Common myeloid progenitor, CD34-positive (primary cell): ENCODE measurements at regions not wholly inside any gene's neighbourhood (a gene's known extent, or its start where the extent isn't known, plus 50 kb on each side); places are given as distances from the start of the nearest gene placed in this dataset.

Source experiments
- CTCF ChIA-PET: fragments of 350-600 bp; sonication (Branson Sonifier 250); formaldehyde crosslinking; loops from one replicate; lab custom pipeline; 2021; ENCODE audit warnings: antibody characterized with exemption; lab: Charles Lee
- POLR2A ChIA-PET: fragments of 350-600 bp; sonication (Branson Sonifier 250); formaldehyde crosslinking; loops from one replicate; lab custom pipeline; 2021; ENCODE audit warnings: antibody characterized with exemption; lab: Charles Lee
- DNase-seq, 3 donors: peaks; one replicate each; pipeline versions ENCODE4 v3.0.0 to v3.0.0-alpha.2; 2013
- H3K27ac ChIP-seq, 2 experiments: 1 replicate in 1 of 2; 2 replicates in 1 of 2; pipeline ENCODE4 v1.7.0; 2013; ENCODE audit warnings: inconsistent platforms in 2 of 2, low read length in 2 of 2, mild to moderate bottlenecking in 2 of 2, low read depth in 1 of 2, moderate library complexity in 1 of 2; ENCODE audit not compliant: severe bottlenecking in 2 of 2, insufficient read depth in 1 of 2, poor library complexity in 1 of 2
- H3K27me3 ChIP-seq, 5 experiments: replicated peaks in 2 of 5; 1 replicate in 3 of 5; 2 replicates in 2 of 5; pipeline versions ENCODE4 v1.6.1 to v1.7.0; 2013; ENCODE audit warnings: low read length in 4 of 5, mild to moderate bottlenecking in 2 of 5, moderate library complexity in 2 of 5, inconsistent platforms in 1 of 5; ENCODE audit not compliant: insufficient read depth in 5 of 5, control insufficient read depth in 4 of 5
- H3K36me3 ChIP-seq, 4 experiments: 1 replicate in 2 of 4; 2 replicates in 2 of 4; pipeline versions ENCODE4 v1.6.1 to v1.7.0; 2013; ENCODE audit warnings: low read length in 3 of 4, control low read depth in 1 of 4, mild to moderate bottlenecking in 1 of 4; ENCODE audit not compliant: control insufficient read depth in 4 of 4, insufficient read depth in 4 of 4
- H3K4me1 ChIP-seq, 4 experiments: 1 replicate in 3 of 4; 2 replicates in 1 of 4; pipeline versions ENCODE4 v1.6.1 to v1.7.1; 2013; ENCODE audit warnings: low read length in 3 of 4, mild to moderate bottlenecking in 3 of 4, control low read depth in 1 of 4, inconsistent platforms in 1 of 4, moderate library complexity in 1 of 4; ENCODE audit not compliant: control insufficient read depth in 4 of 4, insufficient read depth in 4 of 4; ENCODE audit errors: control extremely low read depth in 1 of 4
- H3K4me3 ChIP-seq, 7 experiments: 1 replicate in 4 of 7; 2 replicates in 3 of 7; pipeline versions ENCODE4 v1.5.1 to v1.7.0; 2013; ENCODE audit warnings: mild to moderate bottlenecking in 7 of 7, low read length in 6 of 7, moderate library complexity in 6 of 7, inconsistent platforms in 2 of 7, low read depth in 2 of 7, control low read depth in 1 of 7; ENCODE audit not compliant: insufficient read depth in 4 of 7, control insufficient read depth in 1 of 7; ENCODE audit errors: extremely low read depth in 1 of 7
- H3K9me3 ChIP-seq, 5 experiments: 1 replicate in 4 of 5; 2 replicates in 1 of 5; pipeline versions ENCODE4 v1.6.1 to v1.7.1; 2013; ENCODE audit warnings: low read length in 4 of 5, mild to moderate bottlenecking in 2 of 5, inconsistent platforms in 1 of 5, low read depth in 1 of 5, moderate library complexity in 1 of 5; ENCODE audit not compliant: control insufficient read depth in 4 of 5, insufficient read depth in 2 of 5; ENCODE audit errors: control extremely low read depth in 1 of 5
- WGBS: methylation state at CpG from one replicate; pipeline ENCODE4 v1.1.5; 2013; ENCODE audit not compliant: insufficient coverage; 5-methylcytosine and 5-hydroxymethylcytosine counted together

- POLR2A ChIA-PET = no interaction called here
- H3K27ac ChIP-seq = no peak overlapping the region
- H3K9me3 ChIP-seq = no peaks in the 10 kb centered on the region
- no peak for DNase-seq
- H3K4me1 ChIP-seq = no peaks in the 10 kb centered on the region
- H3K36me3 ChIP-seq = no peaks in the 10 kb centered on the region
- no peak overlapping the region for H3K4me3 ChIP-seq
- H3K27me3 ChIP-seq = no peaks in the 10 kb centered on the region
- CTCF ChIA-PET = no interaction called here
Observed at GRCh38 chr12:90262251-90262650, 553.6 kb upstream of the ATP2B1 start.

GRCh38 chr12:90261283-90261682 lies 552.6 kb upstream of the ATP2B1 start:
- DNase-seq = no peak
- POLR2A ChIA-PET = no interaction called here
- Histone ChIP-seq H3K36me3 (no peaks in the 10 kb centered on the region), H3K9me3 (no peaks in the 10 kb centered on the region), H3K27me3 (no peaks in the 10 kb centered on the region), H3K4me1 (no peaks in the 10 kb centered on the region), H3K27ac (no peak overlapping the region), H3K4me3 (no peak overlapping the region)
- CTCF ChIA-PET = no interaction called here

- WGBS = 100% methylated on average over 1 of the region's 1 CpG
- ChIA-PET CTCF (no interaction called here), POLR2A (no interaction called here)
- Histone ChIP-seq H3K27me3 (no peaks in the 10 kb centered on the region), H3K36me3 (no peaks in the 10 kb centered on the region), H3K4me3 (no peak overlapping the region), H3K27ac (no peak overlapping the region), H3K4me1 (peaks cover 0 to 3% (median 0%) of the 10 kb centered on the region in 4 experiments), H3K9me3 (no peaks in the 10 kb centered on the region)
- no peak for DNase-seq
Observed at GRCh38 chr12:90260136-90260535, 551.5 kb upstream of the ATP2B1 start.

GRCh38 chr12:90257927-90258624 lies 549.4 kb upstream of the ATP2B1 start:
- no peak overlapping the region for H3K4me3 ChIP-seq
- ChIA-PET CTCF (interaction anchor here (1.2 to 1.5 kb wide), 2 partner anchors 76 to 248 kb away, joined by 3 to 4 read pairs; no protein-coding TSS in a partner anchor), POLR2A (no interaction called here)
- H3K4me1 ChIP-seq = peaks cover 13 to 23% (median 17%) of the 10 kb centered on the region in 4 experiments
- no peaks in the 10 kb centered on the region for H3K9me3 ChIP-seq
- no peaks in the 10 kb centered on the region for H3K27me3 ChIP-seq
- DNase-seq = no peak
- H3K27ac ChIP-seq = no peak overlapping the region
- 100% methylated on average over 1 of the region's 4 CpGs for WGBS
- H3K36me3 ChIP-seq = no peaks in the 10 kb centered on the region

GRCh38 chr12:90254796-90255195 lies 546.2 kb upstream of the ATP2B1 start:
- peaks cover 28 to 53% (median 37%) of the 10 kb centered on the region in 4 experiments for H3K4me1 ChIP-seq
- no peak overlapping the region for H3K27ac ChIP-seq
- ChIA-PET CTCF (interaction anchor here (1.1 kb wide), 2 partner anchors 154 to 712 kb away, joined by 3 to 4 read pairs; no protein-coding TSS in a partner anchor), POLR2A (no interaction called here)
- H3K9me3 ChIP-seq = no peaks in the 10 kb centered on the region
- H3K27me3 ChIP-seq = no peaks in the 10 kb centered on the region
- no peaks in the 10 kb centered on the region for H3K36me3 ChIP-seq
- DNase-seq = peak in 1 of 3 donors; percentile 30
- no peak overlapping the region for H3K4me3 ChIP-seq

- peak overlapping the region in 1 of 7 experiments; percentile 46 for H3K4me3 ChIP-seq
- peak; percentile 96 to 99 (median 99) for DNase-seq
- CTCF ChIA-PET = interaction anchor here (0.6 to 1.6 kb wide), 11 partner anchors 10 to 727 kb away, joined by 3 to 5 read pairs (median 3); no protein-coding TSS in a partner anchor
- peak overlapping the region; percentile 58 to 69 for H3K27ac ChIP-seq
- POLR2A ChIA-PET = no interaction called here
- 0% methylated on average over 6 of the region's 8 CpGs for whole genome bisulfite sequencing
- H3K9me3 ChIP-seq = no peaks in the 10 kb centered on the region
- H3K27me3 ChIP-seq = no peaks in the 10 kb centered on the region
- H3K36me3 ChIP-seq = no peaks in the 10 kb centered on the region
- peaks cover 28 to 53% (median 37%) of the 10 kb centered on the region in 4 experiments for H3K4me1 ChIP-seq
Observed at GRCh38 chr12:90253674-90254181, 545.1 kb upstream of the ATP2B1 start.

GRCh38 chr12:90253136-90253535 lies 544.5 kb upstream of the ATP2B1 start:
- Histone ChIP-seq H3K27ac (peak overlapping the region; percentile 58 to 69), H3K36me3 (no peaks in the 10 kb centered on the region), H3K27me3 (no peaks in the 10 kb centered on the region), H3K4me3 (peak overlapping the region in 2 of 7 experiments; percentile 28 to 46), H3K4me1 (peaks cover 28 to 53% (median 37%) of the 10 kb centered on the region in 4 experiments), H3K9me3 (no peaks in the 10 kb centered on the region)
- CTCF ChIA-PET = interaction anchor here (0.6 to 1.6 kb wide), 12 partner anchors 10 to 726 kb away, joined by 3 to 5 read pairs (median 3); no protein-coding TSS in a partner anchor
- POLR2A ChIA-PET = no interaction called here
- no CpG with 5 or more reads among the region's 4 CpGs for WGBS
- peak; percentile 33 to 86 (median 82) for DNase-seq
